GM06990 (cell line): ENCODE measurements at regions not wholly inside any gene's neighbourhood (a gene's known extent, or its start where the extent isn't known, plus 50 kb on each side); places are given as distances from the start of the nearest gene placed in this dataset.

Source experiments
- DNase-seq: peaks from one replicate; pipeline ENCODE4 v3.0.0-alpha.2; 2011; ENCODE audit not compliant: insufficient read length; ENCODE audit errors: extremely low read depth
- H3K27me3 ChIP-seq: replicated peaks from 2 replicates; pipeline ENCODE4 v1.6.0; 2011; ENCODE audit warnings: low read length; ENCODE audit not compliant: control insufficient read depth, insufficient read depth
- H3K36me3 ChIP-seq: 2 replicates; pipeline ENCODE4 v1.5.1; 2011; ENCODE audit warnings: low read length; ENCODE audit not compliant: control insufficient read depth, insufficient read depth
- H3K4me3 ChIP-seq: replicated peaks from 2 replicates; pipeline ENCODE4 v1.5.1; 2011; ENCODE audit warnings: low read depth, mild to moderate bottlenecking, control low read depth, low read length
- CTCF ChIP-seq: IDR thresholded peaks from 2 replicates; pipeline ENCODE4 v1.5.1; 2011; ENCODE audit warnings: low read length, control low read depth, mild to moderate bottlenecking, inconsistent platforms; ENCODE audit not compliant: insufficient read depth, poor library complexity, severe bottlenecking

GRCh38 chr2:13651684-13652131 is 935.0 kb downstream of the TRIB2 start:
- no peaks in the 10 kb centered on the region for H3K27me3 ChIP-seq
- no peaks in the 10 kb centered on the region for H3K36me3 ChIP-seq
- H3K4me3 ChIP-seq: no peak overlapping the region
- TF ChIP-seq CTCF: no peak
- DNase-seq: no peak

GRCh38 chr2:13652531-13653313 is 936.0 kb downstream of the TRIB2 start:
- TF ChIP-seq CTCF: no peak
- Histone ChIP-seq H3K36me3 (no peaks in the 10 kb centered on the region), H3K27me3 (no peaks in the 10 kb centered on the region), H3K4me3 (no peak overlapping the region)
- DNase-seq: no peak

- no peaks in the 10 kb centered on the region for H3K36me3 ChIP-seq
- no peak for TF ChIP-seq CTCF
- no peak overlapping the region for H3K4me3 ChIP-seq
- DNase-seq: no peak
- no peaks in the 10 kb centered on the region for H3K27me3 ChIP-seq
Observed at GRCh38 chr2:13654416-13654815, 937.7 kb downstream of the TRIB2 start.

GRCh38 chr2:13660231-13660630 is 943.5 kb downstream of the TRIB2 start:
- TF ChIP-seq CTCF: no peak
- Histone ChIP-seq H3K4me3 (no peak overlapping the region), H3K27me3 (no peaks in the 10 kb centered on the region), H3K36me3 (no peaks in the 10 kb centered on the region)
- DNase-seq: no peak

- DNase-seq: no peak
- Histone ChIP-seq H3K4me3 (no peak overlapping the region), H3K36me3 (no peaks in the 10 kb centered on the region), H3K27me3 (no peaks in the 10 kb centered on the region)
- TF ChIP-seq CTCF: no peak
Observed at GRCh38 chr2:13662055-13662454, 945.3 kb downstream of the TRIB2 start.
